ENCODE measurements at regions not wholly inside any gene's neighbourhood (a gene's known extent, or its start where the extent isn't known, plus 50 kb on each side); places are given as distances from the start of the nearest gene placed in this dataset.
"Not testable (repeated sequence)": the region's sequence is repeated elsewhere in the genome, so short reads cannot be mapped to it uniquely, and the experiment has no call there.

GRCh38 chr2:105515581-105516415, 116.9 kb upstream of the FHL2 start:
- Histone ChIP-seq H3K27ac (ENCODE audit: low read depth, low read length) (no peak overlapping the region), H3K9ac (ENCODE audit: low read length) (no peak overlapping the region), H3K9me3 (ENCODE audit: low read length) (no peaks in the 10 kb centered on the region), H3K36me3 (ENCODE audit: insufficient read depth, low read length) (no peaks in the 10 kb centered on the region), H3K4me1 (ENCODE audit: insufficient read depth, low read length) (peaks cover 23% of the 10 kb centered on the region), H3K27me3 (ENCODE audit: control insufficient read depth in 1 of 2, insufficient read depth in 2 of 2, low read length in 2 of 2) (no peaks in the 10 kb centered on the region), H3K4me3 (ENCODE audit: low read depth in 1 of 2, low read length in 2 of 2) (no peak overlapping the region)

GRCh38 chr2:105514576-105514975, 115.7 kb upstream of the FHL2 start:
- no peak overlapping the region for H3K9ac ChIP-seq (ENCODE audit: low read length)
- no peak overlapping the region for H3K27ac ChIP-seq (ENCODE audit: low read depth, low read length)
- peaks cover 23% of the 10 kb centered on the region for H3K4me1 ChIP-seq (ENCODE audit: insufficient read depth, low read length)
- H3K36me3 ChIP-seq (ENCODE audit: insufficient read depth, low read length), result no peaks in the 10 kb centered on the region
- H3K27me3 ChIP-seq (ENCODE audit: control insufficient read depth in 1 of 2, insufficient read depth in 2 of 2, low read length in 2 of 2), result no peaks in the 10 kb centered on the region
- H3K4me3 ChIP-seq (ENCODE audit: low read depth in 1 of 2, low read length in 2 of 2), result no peak overlapping the region
- no peaks in the 10 kb centered on the region for H3K9me3 ChIP-seq (ENCODE audit: low read length)

- no peaks in the 10 kb centered on the region for H3K36me3 ChIP-seq (ENCODE audit: insufficient read depth, low read length)
- H3K9me3 ChIP-seq (ENCODE audit: low read length), result no peaks in the 10 kb centered on the region
- no peak overlapping the region for H3K9ac ChIP-seq (ENCODE audit: low read length)
- no peak overlapping the region for H3K27ac ChIP-seq (ENCODE audit: low read depth, low read length)
- no peaks in the 10 kb centered on the region for H3K27me3 ChIP-seq (ENCODE audit: control insufficient read depth in 1 of 2, insufficient read depth in 2 of 2, low read length in 2 of 2)
- H3K4me1 ChIP-seq (ENCODE audit: insufficient read depth, low read length), result peaks cover 6% of the 10 kb centered on the region
- no peak overlapping the region for H3K4me3 ChIP-seq (ENCODE audit: low read depth in 1 of 2, low read length in 2 of 2)
These were observed 112.1 kb upstream of the FHL2 start for GRCh38 chr2:105510761-105511528.

GRCh38 chr2:105509269-105510086, 110.6 kb upstream of the FHL2 start:
- no peaks in the 10 kb centered on the region for H3K27me3 ChIP-seq (ENCODE audit: control insufficient read depth in 1 of 2, insufficient read depth in 2 of 2, low read length in 2 of 2)
- H3K9ac ChIP-seq (ENCODE audit: low read length), result no peak overlapping the region
- H3K36me3 ChIP-seq (ENCODE audit: insufficient read depth, low read length), result no peaks in the 10 kb centered on the region
- no peaks in the 10 kb centered on the region for H3K4me1 ChIP-seq (ENCODE audit: insufficient read depth, low read length)
- H3K4me3 ChIP-seq (ENCODE audit: low read depth in 1 of 2, low read length in 2 of 2), result no peak overlapping the region
- no peak overlapping the region for H3K27ac ChIP-seq (ENCODE audit: low read depth, low read length)
- H3K9me3 ChIP-seq (ENCODE audit: low read length), result no peaks in the 10 kb centered on the region

- not testable (repeated sequence) for H3K9me3 ChIP-seq (ENCODE audit: low read length); H3K4me1 ChIP-seq (ENCODE audit: insufficient read depth, low read length); H3K27me3 ChIP-seq (ENCODE audit: control insufficient read depth in 1 of 2, insufficient read depth in 2 of 2, low read length in 2 of 2); H3K4me3 ChIP-seq (ENCODE audit: low read depth in 1 of 2, low read length in 2 of 2); H3K9ac ChIP-seq (ENCODE audit: low read length); H3K36me3 ChIP-seq (ENCODE audit: insufficient read depth, low read length); H3K27ac ChIP-seq (ENCODE audit: low read depth, low read length)
These were observed 108.0 kb upstream of the FHL2 start for GRCh38 chr2:105506860-105507259.

- Histone ChIP-seq H3K27me3 (ENCODE audit: control insufficient read depth in 1 of 2, insufficient read depth in 2 of 2, low read length in 2 of 2) (no peaks in the 10 kb centered on the region), H3K9me3 (ENCODE audit: low read length) (no peaks in the 10 kb centered on the region), H3K36me3 (ENCODE audit: insufficient read depth, low read length) (no peaks in the 10 kb centered on the region), H3K4me3 (ENCODE audit: low read depth in 1 of 2, low read length in 2 of 2) (no peak overlapping the region), H3K4me1 (ENCODE audit: insufficient read depth, low read length) (no peaks in the 10 kb centered on the region), H3K9ac (ENCODE audit: low read length) (no peak overlapping the region), H3K27ac (ENCODE audit: low read depth, low read length) (no peak overlapping the region)
These were observed 105.6 kb upstream of the FHL2 start for GRCh38 chr2:105504459-105504858.

- H3K9ac ChIP-seq (ENCODE audit: low read length), result no peak overlapping the region
- H3K27ac ChIP-seq (ENCODE audit: low read depth, low read length), result no peak overlapping the region
- H3K9me3 ChIP-seq (ENCODE audit: low read length), result no peaks in the 10 kb centered on the region
- no peaks in the 10 kb centered on the region for H3K27me3 ChIP-seq (ENCODE audit: control insufficient read depth in 1 of 2, insufficient read depth in 2 of 2, low read length in 2 of 2)
- H3K36me3 ChIP-seq (ENCODE audit: insufficient read depth, low read length), result no peaks in the 10 kb centered on the region
- no peak overlapping the region for H3K4me3 ChIP-seq (ENCODE audit: low read depth in 1 of 2, low read length in 2 of 2)
- H3K4me1 ChIP-seq (ENCODE audit: insufficient read depth, low read length), result no peaks in the 10 kb centered on the region
These were observed 103.9 kb upstream of the FHL2 start for GRCh38 chr2:105502625-105503334.

GRCh38 chr2:105498281-105498846, 99.5 kb upstream of the FHL2 start:
- Histone ChIP-seq H3K27ac (ENCODE audit: low read depth, low read length) (no peak overlapping the region), H3K36me3 (ENCODE audit: insufficient read depth, low read length) (no peaks in the 10 kb centered on the region), H3K4me3 (ENCODE audit: low read depth in 1 of 2, low read length in 2 of 2) (no peak overlapping the region), H3K9me3 (ENCODE audit: low read length) (no peaks in the 10 kb centered on the region), H3K4me1 (ENCODE audit: insufficient read depth, low read length) (no peaks in the 10 kb centered on the region), H3K27me3 (ENCODE audit: control insufficient read depth in 1 of 2, insufficient read depth in 2 of 2, low read length in 2 of 2) (no peaks in the 10 kb centered on the region), H3K9ac (ENCODE audit: low read length) (no peak overlapping the region)

GRCh38 chr2:105497094-105497493, 98.2 kb upstream of the FHL2 start:
- Histone ChIP-seq H3K36me3 (ENCODE audit: insufficient read depth, low read length) (no peaks in the 10 kb centered on the region), H3K9me3 (ENCODE audit: low read length) (peaks cover 6% of the 10 kb centered on the region), H3K9ac (ENCODE audit: low read length) (no peak overlapping the region), H3K27ac (ENCODE audit: low read depth, low read length) (no peak overlapping the region), H3K27me3 (ENCODE audit: control insufficient read depth in 1 of 2, insufficient read depth in 2 of 2, low read length in 2 of 2) (no peaks in the 10 kb centered on the region), H3K4me3 (ENCODE audit: low read depth in 1 of 2, low read length in 2 of 2) (no peak overlapping the region), H3K4me1 (ENCODE audit: insufficient read depth, low read length) (no peaks in the 10 kb centered on the region)

- Histone ChIP-seq H3K27ac (ENCODE audit: low read depth, low read length) (no peak overlapping the region), H3K9ac (ENCODE audit: low read length) (no peak overlapping the region), H3K4me3 (ENCODE audit: low read depth in 1 of 2, low read length in 2 of 2) (no peak overlapping the region)
These were observed 97.4 kb upstream of the FHL2 start for GRCh38 chr2:105496271-105496670.

More at GRCh38 chr2:105496271-105496670, 97.4 kb upstream of the FHL2 start:
- no peaks in the 10 kb centered on the region for H3K36me3 ChIP-seq (ENCODE audit: insufficient read depth, low read length)
- H3K9me3 ChIP-seq (ENCODE audit: low read length), result peaks cover 6% of the 10 kb centered on the region
- H3K27me3 ChIP-seq (ENCODE audit: control insufficient read depth in 1 of 2, insufficient read depth in 2 of 2, low read length in 2 of 2), result no peaks in the 10 kb centered on the region
- no peaks in the 10 kb centered on the region for H3K4me1 ChIP-seq (ENCODE audit: insufficient read depth, low read length)

All from muscle layer of colon (tissue), 2 donors.